ENCODE measurements at regions not wholly inside any gene's neighbourhood (a gene's known extent, or its start where the extent isn't known, plus 50 kb on each side); places are given as distances from the start of the nearest gene placed in this dataset.

- 78% methylated on average over 5 of the region's 5 CpGs; no CpG with 5 or more reads in 1 of the 2 experiments for WGBS, 2 experiments (ENCODE audit: extremely low coverage in 1 of 2, insufficient coverage in 1 of 2, insufficient read length in 1 of 2, insufficient replicate concordance in 2 of 2, low coverage in 1 of 2, low lambda C conversion rate in 2 of 2, missing lambda C conversion rate in 1 of 2)
Observed at GRCh38 chr20:22315771-22316170, 268.6 kb downstream of the FOXA2 start.

More at GRCh38 chr20:22315771-22316170, 268.6 kb downstream of the FOXA2 start:
- H3K79me1 ChIP-seq (ENCODE audit: low read depth, low read length) = no peaks in the 10 kb centered on the region
- no peak overlapping the region for H2BK5ac ChIP-seq (ENCODE audit: low read depth, low read length)
- no peak overlapping the region for H3K4me2 ChIP-seq (ENCODE audit: insufficient read depth in 1 of 2, low read depth in 2 of 2, low read length in 2 of 2)
- H3K9ac ChIP-seq (replicated peaks in 1 of 4; ENCODE audit: extremely low read depth in 1 of 4, low read depth in 3 of 4, low read length in 3 of 4) = no peak overlapping the region
- H3K27me3 ChIP-seq (replicated peaks in 1 of 4; ENCODE audit: control insufficient read depth in 3 of 4, extremely low read depth in 1 of 4, insufficient read depth in 3 of 4, low read length in 3 of 4) = no peaks in the 10 kb centered on the region
- TF ChIP-seq ZNF274 (IDR thresholded peaks at IDR 0.05; ENCODE audit: borderline replicate concordance, extremely low read depth, low read length) (no peak), RFX5 (IDR thresholded peaks at IDR 0.05; ENCODE audit: borderline replicate concordance, low read depth, low read length) (no peak), TAF7 (optimal IDR thresholded peaks at IDR 0.05; ENCODE audit: borderline replicate concordance, low read depth, low read length) (no peak), EP300 (IDR thresholded peaks at IDR 0.05; ENCODE audit: borderline replicate concordance in 1 of 2, low read depth in 2 of 2, low read length in 2 of 2) (no peak), CHD2 (IDR thresholded peaks at IDR 0.05; ENCODE audit: low read length) (no peak), ATF3 (IDR thresholded peaks at IDR 0.05; ENCODE audit: insufficient read depth, low read depth, low read length) (no peak), MAX (IDR thresholded peaks at IDR 0.05) (no peak), SUZ12 (IDR thresholded peaks at IDR 0.05; ENCODE audit: low read length) (no peak), BACH1 (IDR thresholded peaks at IDR 0.05; ENCODE audit: low read length) (no peak), SAP30 (IDR thresholded peaks at IDR 0.05; ENCODE audit: insufficient read depth, insufficient replicate concordance, low read length) (no peak), RNF2 (IDR thresholded peaks at IDR 0.05; ENCODE audit: borderline replicate concordance, low read depth, low read length, missing control alignments, poor library complexity, severe bottlenecking) (no peak), EZH2 (IDR thresholded peaks at IDR 0.05; ENCODE audit: low read depth, low read length, severe bottlenecking) (no peak), SIRT6 (IDR thresholded peaks at IDR 0.05; ENCODE audit: low read length) (no peak)
- no peak overlapping the region for H3K56ac ChIP-seq (replicated peaks; ENCODE audit: insufficient read length, low read depth, low read length)
- H3K14ac ChIP-seq (ENCODE audit: insufficient read length) = no peak overlapping the region
- H3K18ac ChIP-seq (ENCODE audit: extremely low read depth, low read length) = no peak overlapping the region
- H2BK120ac ChIP-seq (replicated peaks; ENCODE audit: low read depth, low read length) = no peak overlapping the region
- H3K4ac ChIP-seq (replicated peaks; ENCODE audit: insufficient read length, low read depth, low read length) = no peak overlapping the region
- H3K9me3 ChIP-seq (ENCODE audit: insufficient read depth in 2 of 2, low read depth in 1 of 2, low read length in 1 of 2) = no peaks in the 10 kb centered on the region
- no peaks in the 10 kb centered on the region; the same call in 1 of the 2 replicates for H3K23me2 ChIP-seq (ENCODE audit: low read depth, low read length)
- H3K4me1 ChIP-seq (replicated peaks in 1 of 4; ENCODE audit: control insufficient read depth in 3 of 4, insufficient read depth in 4 of 4, low read length in 3 of 4) = no peaks in the 10 kb centered on the region
- no peak overlapping the region for H4K8ac ChIP-seq (ENCODE audit: extremely low read depth, insufficient read depth, low read length)
- FAIRE-seq (no peak), DNase-seq (ENCODE audit: low read depth in 1 of 2, low spot score in 2 of 2) (no peak)
- 0 out of 2 replicates have a peak overlapping the region, but pooled peaks have one; percentile 60 for H2AFZ ChIP-seq (ENCODE audit: low read length)
- H2BK12ac ChIP-seq (ENCODE audit: low read depth, low read length) = no peak overlapping the region; the same call in 1 of the 2 replicates
- H2BK15ac ChIP-seq (ENCODE audit: low read length) = no peak overlapping the region
- H4K91ac ChIP-seq (replicated peaks; ENCODE audit: insufficient read length, low read length) = no peak overlapping the region
- H3K27ac ChIP-seq (ENCODE audit: low read depth, low read length) = no peak overlapping the region
- no peak overlapping the region for H2BK20ac ChIP-seq (ENCODE audit: low read length)
- H4K20me1 ChIP-seq (replicated peaks in 1 of 2; ENCODE audit: control insufficient read depth in 1 of 2, insufficient read depth in 2 of 2, low read length in 2 of 2) = no peaks in the 10 kb centered on the region
- ChIA-PET POLR2A (ENCODE audit: partially characterized antibody) (interaction anchor here (0.6 kb wide), 1 partner anchor 644 kb away, joined by 3 read pairs; no protein-coding TSS in a partner anchor), CTCF (ENCODE audit: partially characterized antibody) (interaction anchor here (0.9 kb wide), 1 partner anchor 12 kb away, joined by 3 read pairs; no protein-coding TSS in a partner anchor)
- no peaks in the 10 kb centered on the region for H3K36me3 ChIP-seq (ENCODE audit: control insufficient read depth in 2 of 4, insufficient read depth in 4 of 4, low read length in 3 of 4)
- no peak overlapping the region for H3K4me3 ChIP-seq (ENCODE audit: extremely low read depth in 1 of 4, insufficient read depth in 2 of 4, low read depth in 3 of 4, low read length in 4 of 4)
- H4K5ac ChIP-seq (ENCODE audit: insufficient read length, low read depth, low read length) = no peak overlapping the region
- H3K79me2 ChIP-seq (ENCODE audit: control insufficient read depth in 1 of 2, insufficient read depth in 2 of 2, low read length in 2 of 2) = no peaks in the 10 kb centered on the region
- no peak overlapping the region for H3K23ac ChIP-seq (ENCODE audit: insufficient read length)
- H2AK5ac ChIP-seq (ENCODE audit: low read depth, low read length) = no peak overlapping the region

Data from H1 (cell line).